ENCODE measurements at regions not wholly inside any gene's neighbourhood (a gene's known extent, or its start where the extent isn't known, plus 50 kb on each side); places are given as distances from the start of the nearest gene placed in this dataset.

DNA sequence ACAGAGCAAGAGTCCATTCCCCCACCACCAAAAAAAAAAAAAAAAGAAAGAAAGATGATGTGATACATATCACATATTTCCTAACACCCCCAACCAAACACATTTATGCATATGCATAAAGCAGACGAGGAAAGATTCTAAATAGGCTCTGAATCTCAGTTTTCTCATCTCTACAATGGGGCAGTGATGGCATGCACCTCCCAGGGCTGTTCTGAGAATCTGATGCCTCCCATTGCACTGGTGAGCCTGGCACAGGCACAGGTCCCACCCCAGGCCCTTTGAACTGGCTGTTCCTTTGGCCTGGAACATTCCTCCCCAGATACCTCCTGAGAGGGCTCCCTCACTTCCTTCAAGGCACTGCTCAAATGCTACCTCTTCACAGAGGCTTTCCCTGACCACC, 116.5 kb downstream of the C9orf50 start:
- no peak for DNase-seq

- DNase-seq = no peak
These were observed 119.1 kb downstream of the C9orf50 start for GRCh38 chr9:129501771-129502319.

DNA sequence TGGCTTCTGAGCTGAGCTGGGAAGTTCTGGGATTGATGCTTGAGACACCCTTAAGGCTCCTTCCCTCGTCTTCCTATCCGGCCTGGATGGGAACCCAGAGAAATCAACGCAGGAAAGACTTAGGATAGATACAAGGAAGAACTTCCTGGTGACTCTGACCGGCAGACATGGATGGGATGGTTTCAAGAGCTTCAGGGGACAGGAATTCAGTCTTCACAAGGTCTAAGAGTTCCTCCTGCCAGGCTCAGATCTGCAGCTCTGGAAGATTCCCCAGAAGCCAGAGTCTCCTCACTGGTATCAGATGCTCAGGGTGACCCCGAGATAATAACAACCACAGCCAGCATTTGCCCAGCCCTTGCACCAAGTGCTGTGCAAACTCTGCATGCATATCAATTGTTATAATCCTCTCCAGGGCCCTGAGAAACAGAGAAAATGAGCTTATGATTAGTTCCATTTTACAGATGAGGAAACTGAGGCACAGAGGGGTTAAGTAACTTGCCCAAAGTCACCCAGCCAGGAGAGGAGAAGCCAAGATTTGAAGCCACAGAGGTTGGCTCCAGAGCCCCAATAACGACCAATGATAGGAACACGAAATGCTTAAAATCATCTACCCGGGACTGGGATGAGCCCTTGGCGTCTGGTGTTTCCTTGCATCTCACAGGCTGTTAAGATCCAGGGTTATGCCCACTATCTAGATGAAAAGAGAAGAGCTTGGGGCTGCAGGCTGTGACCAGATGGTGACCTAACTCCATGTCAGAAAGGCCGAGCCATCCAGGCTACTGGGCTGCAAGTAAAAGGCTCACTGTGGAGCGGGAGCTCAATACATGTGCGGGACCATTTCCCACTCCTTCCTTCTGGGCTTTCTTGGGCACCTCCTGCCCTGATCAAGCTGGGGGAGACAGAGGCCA, 119.8 kb downstream of the C9orf50 start:
- DNase-seq = no peak

DNA sequence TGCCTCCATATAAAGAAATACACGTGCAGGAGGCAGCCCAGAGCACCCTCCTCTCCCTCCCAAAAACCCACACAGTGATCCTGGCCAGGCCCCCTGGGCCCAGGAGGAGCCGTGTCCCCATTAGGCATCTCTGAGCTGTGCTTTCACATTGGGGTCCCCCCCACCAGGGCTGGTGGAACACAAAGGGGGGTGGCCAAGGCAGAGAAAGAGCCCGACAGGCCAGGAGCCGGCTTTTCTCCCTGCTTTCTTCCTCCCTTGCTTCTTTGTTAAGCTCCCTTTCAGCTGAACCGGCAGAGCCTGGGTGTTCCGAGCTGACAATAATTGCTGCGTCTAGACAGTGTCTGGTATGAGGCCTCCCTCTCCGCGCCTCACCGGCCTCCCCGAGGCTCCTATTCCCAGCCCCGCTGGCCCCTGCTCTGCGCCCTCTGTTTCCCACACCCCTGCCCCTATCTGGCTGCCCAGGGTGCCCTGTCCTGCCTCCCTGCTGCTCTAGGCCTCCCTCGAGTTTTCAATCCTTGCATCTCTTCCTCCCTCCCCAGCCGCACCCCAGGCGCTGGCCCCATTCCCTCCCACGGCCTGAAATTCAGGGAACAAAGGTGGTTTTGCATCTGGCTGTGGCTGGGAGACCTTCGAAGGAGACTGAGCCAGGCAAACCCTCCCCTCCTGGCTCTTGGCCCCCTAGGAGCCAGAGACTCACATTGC, 120.6 kb downstream of the C9orf50 start:
- peak; percentile 71 for DNase-seq

- DNase-seq = no peak
These were observed 122.2 kb downstream of the C9orf50 start for GRCh38 chr9:129498451-129499384.

GRCh38 chr9:129497813-129498450, 123.0 kb downstream of the C9orf50 start:
- DNase-seq = no peak

- DNase-seq = peak; percentile 54
These were observed 123.7 kb downstream of the C9orf50 start for GRCh38 chr9:129497005-129497812.

GRCh38 chr9:129496473-129497004, 124.4 kb downstream of the C9orf50 start:
- DNase-seq = peak; percentile 98

DNA sequence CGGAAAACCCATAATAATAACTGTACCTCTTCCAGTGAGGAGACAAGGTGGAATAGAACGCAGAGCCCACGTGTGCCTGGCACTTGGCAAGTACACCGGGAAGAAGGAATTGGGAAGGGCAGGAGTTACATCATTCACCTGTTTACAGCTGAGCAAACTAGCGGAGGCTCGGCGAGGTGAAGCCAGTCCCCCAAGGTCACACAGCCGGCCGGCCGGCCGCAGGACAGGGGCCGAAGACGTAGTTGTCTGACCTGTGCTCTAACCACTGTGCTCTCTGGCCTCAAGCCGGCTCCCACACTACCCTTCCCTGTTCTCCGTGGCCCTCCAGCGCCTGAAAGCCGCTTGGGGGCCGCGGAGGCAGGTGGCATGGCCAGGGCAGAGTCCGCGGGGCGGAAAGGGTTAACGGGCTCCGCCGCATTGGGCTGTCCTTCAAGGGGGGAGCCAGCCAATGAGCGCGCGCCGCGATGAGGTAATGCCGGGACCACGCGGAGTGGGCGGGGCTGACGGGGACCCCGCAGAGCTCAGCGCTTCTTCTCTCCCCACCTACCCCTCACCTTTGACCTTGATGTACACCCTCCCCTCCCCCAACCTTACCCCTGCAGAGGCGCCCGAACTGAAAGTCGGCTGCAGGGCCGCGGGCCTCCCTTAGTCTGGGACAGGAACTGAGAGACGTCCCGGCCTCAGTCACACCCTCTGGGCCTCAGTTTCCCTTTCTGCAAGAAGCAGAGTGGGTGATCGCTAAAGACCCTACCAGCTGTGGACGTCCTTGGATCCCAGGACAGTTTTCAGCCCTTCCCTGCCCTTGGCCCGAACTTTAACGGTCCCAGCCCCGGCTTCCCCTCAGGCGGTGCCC, 125.1 kb downstream of the C9orf50 start:
- peak; percentile 93 for DNase-seq

DNA sequence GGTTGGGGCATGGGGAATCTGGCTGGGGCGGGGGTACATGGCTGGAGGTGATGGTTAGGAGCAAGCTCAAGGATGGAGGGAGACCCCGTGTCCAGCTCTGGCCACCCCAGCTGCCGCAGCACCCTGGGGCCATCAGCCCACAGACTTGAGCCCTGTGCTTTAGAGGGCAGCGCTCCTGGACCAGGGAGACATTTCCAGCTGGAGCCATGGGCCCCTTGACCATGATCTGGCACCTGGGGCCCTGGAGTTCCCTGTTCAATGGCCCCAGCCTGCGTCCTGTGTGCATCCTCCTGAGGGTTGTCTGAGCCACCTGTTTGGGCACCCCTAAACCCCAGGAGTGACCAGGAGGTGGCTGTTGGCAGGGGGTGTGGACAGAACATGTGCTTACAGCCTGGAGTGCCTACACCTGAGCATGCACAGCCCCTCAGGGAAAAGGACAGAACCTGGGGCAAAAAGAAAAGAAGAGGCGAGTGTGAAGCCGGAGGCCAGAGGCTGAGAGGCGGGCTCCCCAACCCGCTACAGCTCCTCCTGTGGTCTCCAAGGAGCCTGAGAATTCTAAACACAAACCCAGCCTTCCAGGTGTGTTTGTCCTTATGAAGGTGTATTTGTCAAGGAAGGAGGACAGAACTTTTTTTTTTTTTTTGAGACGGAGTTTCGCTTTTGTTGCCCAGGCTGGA, 126.7 kb downstream of the C9orf50 start:
- no peak for DNase-seq

DNA sequence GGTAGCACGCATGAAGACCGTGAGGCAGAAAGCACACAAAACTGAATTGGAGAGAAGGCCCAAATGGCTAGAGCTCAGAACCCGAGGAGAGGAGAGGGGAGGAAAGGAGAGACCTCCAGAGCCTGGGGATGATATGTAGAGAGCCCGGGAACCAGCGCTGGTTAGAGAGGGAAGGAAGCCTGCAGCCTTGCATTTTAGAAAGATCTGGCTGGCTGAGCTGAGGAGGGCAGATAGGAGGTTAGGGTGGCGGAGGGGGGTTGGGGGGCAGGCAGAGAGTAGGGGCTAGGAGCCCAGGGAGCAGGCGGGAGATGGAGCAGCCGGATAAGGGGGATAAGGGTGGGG, 127.2 kb downstream of the C9orf50 start:
- DNase-seq = no peak

GRCh38 chr9:129493002-129493705, 127.7 kb downstream of the C9orf50 start:
- no peak for DNase-seq

DNA sequence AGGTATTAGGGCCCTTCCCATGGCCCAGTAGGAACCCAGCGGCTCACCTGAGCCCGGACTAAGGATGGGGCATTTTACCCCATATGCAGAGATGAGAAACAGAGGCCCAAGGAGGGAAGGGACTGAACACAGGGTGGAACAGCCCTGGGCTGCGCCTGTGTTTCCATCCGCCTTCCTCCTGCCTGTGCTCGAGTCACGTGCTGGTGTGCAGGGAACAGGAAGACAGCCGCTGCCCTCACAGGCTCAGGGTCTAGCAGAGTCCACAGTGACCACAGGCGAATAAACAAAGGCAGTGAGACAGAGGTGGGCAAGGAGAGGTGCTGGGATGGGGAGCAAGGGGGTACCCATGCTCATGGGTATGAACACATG, 129.4 kb downstream of the C9orf50 start:
- no peak for DNase-seq

GRCh38 chr9:129490583-129491486, 130.1 kb downstream of the C9orf50 start:
- no peak for DNase-seq

DNA sequence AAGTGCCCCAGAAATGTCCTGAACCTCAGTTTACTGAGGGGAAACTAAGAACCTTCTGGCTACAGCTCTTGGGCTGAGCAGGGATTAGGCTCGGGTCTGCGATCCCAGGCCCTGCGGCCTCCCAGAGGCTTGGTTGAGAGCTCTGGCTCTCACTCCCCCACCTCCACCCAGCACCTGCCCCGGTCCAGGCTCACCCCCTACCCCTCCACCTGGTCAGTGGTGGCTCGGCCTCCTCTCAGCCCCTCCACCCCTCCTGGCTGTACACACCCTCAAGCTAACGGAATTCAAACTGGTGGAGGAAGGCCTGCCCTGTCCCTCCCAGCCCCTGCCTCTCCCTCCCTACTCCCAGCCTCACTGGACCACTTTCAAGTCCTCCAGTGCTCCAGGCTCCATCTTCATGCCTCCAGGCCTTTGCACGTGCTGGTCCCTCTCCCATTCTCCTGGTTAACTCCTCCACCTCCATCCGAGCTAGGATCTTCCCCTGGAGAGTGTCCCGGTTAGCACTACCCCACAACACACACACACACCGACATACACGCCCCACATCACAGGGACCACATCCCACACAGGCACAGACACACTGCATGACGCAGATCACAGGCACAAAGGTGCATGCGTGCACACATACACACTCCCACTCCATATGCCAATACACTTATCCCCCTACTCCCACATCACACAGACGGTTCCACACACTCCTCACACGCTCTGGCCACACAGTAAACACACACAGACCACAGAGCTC, 130.9 kb downstream of the C9orf50 start:
- DNase-seq = peak; percentile 42

DNA sequence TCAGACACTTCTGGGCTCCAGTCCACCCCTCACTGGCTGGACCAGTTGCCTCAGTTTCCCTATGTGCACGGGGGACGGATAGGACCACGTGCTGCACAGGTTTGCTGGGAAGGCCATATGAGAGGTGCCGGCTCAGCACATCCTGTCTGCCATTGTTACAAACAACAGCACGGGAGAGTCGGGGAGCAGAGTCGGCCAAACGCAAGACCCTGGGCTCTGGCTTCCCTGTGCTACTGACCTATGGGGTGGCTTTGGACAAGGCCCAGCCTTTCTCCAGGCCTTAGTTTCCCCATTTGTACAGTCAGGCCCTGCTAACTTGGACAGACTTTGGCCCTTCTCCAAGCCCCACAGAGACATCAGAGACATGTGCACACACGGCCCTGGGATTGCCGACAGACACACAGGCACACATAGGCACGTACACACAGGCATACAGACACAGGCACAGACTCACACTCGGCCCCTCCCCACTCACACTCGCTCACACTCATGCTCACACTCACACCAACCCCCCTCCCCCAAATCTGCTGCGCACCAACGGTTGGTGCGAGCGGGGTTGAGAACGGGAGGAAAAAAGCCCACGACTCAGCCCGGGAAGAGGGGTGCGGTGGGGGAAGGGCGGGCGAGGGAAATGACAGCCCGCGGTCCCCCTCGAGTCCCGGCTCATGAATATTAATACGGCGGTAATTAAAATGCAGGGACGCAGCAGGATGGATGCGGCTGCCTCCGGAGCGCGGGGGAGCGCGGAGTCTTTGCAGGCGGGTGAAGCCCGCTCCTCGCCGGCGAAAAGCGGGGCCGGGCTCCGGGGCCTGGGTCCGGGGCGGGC, 133.0 kb downstream of the C9orf50 start:
- DNase-seq = peak; percentile 80
